ENCODE measurements at regions not wholly inside any gene's neighbourhood (a gene's known extent, or its start where the extent isn't known, plus 50 kb on each side); places are given as distances from the start of the nearest gene placed in this dataset.
A peak's percentile ranks its signal among the peaks of the same experiment; 100 is the strongest.
"Not testable (repeated sequence)": the region's sequence is repeated elsewhere in the genome, so short reads cannot be mapped to it uniquely, and the experiment has no call there.

DNA sequence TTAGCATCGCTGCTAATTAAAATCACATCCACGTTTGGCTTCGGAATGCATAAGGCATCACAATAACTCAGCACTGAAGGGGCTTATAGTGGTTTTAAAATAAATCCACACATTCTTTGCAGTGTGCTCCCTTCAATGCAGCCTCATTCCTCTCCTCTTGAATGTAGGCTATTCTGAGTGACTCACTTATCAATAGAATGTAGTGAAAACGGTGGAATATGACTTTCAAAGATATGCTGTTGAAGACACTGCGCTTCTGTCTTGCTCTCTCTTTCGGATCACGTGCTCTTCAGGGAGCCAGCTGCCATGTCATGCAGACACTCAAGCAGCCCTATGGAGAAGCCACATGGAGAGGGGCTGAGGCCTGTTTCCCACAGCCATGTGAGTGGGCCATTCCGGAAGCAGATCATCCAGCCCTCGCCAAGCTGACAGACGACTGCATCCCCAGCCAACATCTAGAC lies 87.4 kb downstream of the CRYGS start:
- Histone ChIP-seq H3K9me3 (ENCODE audit: control insufficient read depth, insufficient read depth, low read length) (no peaks in the 10 kb centered on the region), H3K36me3 (ENCODE audit: control insufficient read depth, insufficient read depth, low read length) (no peaks in the 10 kb centered on the region), H3K4me1 (ENCODE audit: control insufficient read depth, insufficient read depth, low read length) (peaks cover 7% of the 10 kb centered on the region), H3K27me3 (ENCODE audit: control insufficient read depth, insufficient read depth, low read length) (no peaks in the 10 kb centered on the region), H3K4me3 (ENCODE audit: low read depth, low read length) (no peak overlapping the region), H3K27ac (ENCODE audit: low read depth, low read length) (no peak overlapping the region)
- peak in 2 of 6 donors; percentile 56 to 78 for DNase-seq (ENCODE audit: low read depth in 4 of 6, low spot score in 6 of 6)
- WGBS (ENCODE audit: insufficient coverage): 65% methylated on average over 8 of the region's 10 CpGs

GRCh38 chr3:186454881-186455703 lies 89.1 kb downstream of the CRYGS start:
- 89% methylated on average over 9 of the region's 14 CpGs for WGBS (ENCODE audit: insufficient coverage)
- no peak overlapping the region for H3K4me3 ChIP-seq (ENCODE audit: low read depth, low read length)
- H3K27ac ChIP-seq (ENCODE audit: low read depth, low read length): no peak overlapping the region
- no peaks in the 10 kb centered on the region for H3K27me3 ChIP-seq (ENCODE audit: control insufficient read depth, insufficient read depth, low read length)
- no peaks in the 10 kb centered on the region for H3K36me3 ChIP-seq (ENCODE audit: control insufficient read depth, insufficient read depth, low read length)
- H3K4me1 ChIP-seq (ENCODE audit: control insufficient read depth, insufficient read depth, low read length): peaks cover 7% of the 10 kb centered on the region
- no peaks in the 10 kb centered on the region for H3K9me3 ChIP-seq (ENCODE audit: control insufficient read depth, insufficient read depth, low read length)
- DNase-seq (ENCODE audit: low read depth in 4 of 6, low spot score in 6 of 6): no peak

GRCh38 chr3:186453531-186453930 lies 90.6 kb downstream of the CRYGS start:
- Histone ChIP-seq H3K36me3 (ENCODE audit: control insufficient read depth, insufficient read depth, low read length) (no peaks in the 10 kb centered on the region), H3K27ac (ENCODE audit: low read depth, low read length) (no peak overlapping the region), H3K27me3 (ENCODE audit: control insufficient read depth, insufficient read depth, low read length) (no peaks in the 10 kb centered on the region), H3K4me1 (ENCODE audit: control insufficient read depth, insufficient read depth, low read length) (peaks cover 7% of the 10 kb centered on the region), H3K4me3 (ENCODE audit: low read depth, low read length) (no peak overlapping the region), H3K9me3 (ENCODE audit: control insufficient read depth, insufficient read depth, low read length) (no peaks in the 10 kb centered on the region)
- no peak for DNase-seq (ENCODE audit: low read depth in 4 of 6, low spot score in 6 of 6)
- WGBS (ENCODE audit: insufficient coverage): 85% methylated on average over 3 of the region's 4 CpGs

- Histone ChIP-seq H3K4me3 (ENCODE audit: low read depth, low read length) (no peak overlapping the region), H3K4me1 (ENCODE audit: control insufficient read depth, insufficient read depth, low read length) (peaks cover 7% of the 10 kb centered on the region), H3K27me3 (ENCODE audit: control insufficient read depth, insufficient read depth, low read length) (no peaks in the 10 kb centered on the region), H3K27ac (ENCODE audit: low read depth, low read length) (no peak overlapping the region), H3K9me3 (ENCODE audit: control insufficient read depth, insufficient read depth, low read length) (no peaks in the 10 kb centered on the region), H3K36me3 (ENCODE audit: control insufficient read depth, insufficient read depth, low read length) (no peaks in the 10 kb centered on the region)
- no peak for DNase-seq (ENCODE audit: low read depth in 4 of 6, low spot score in 6 of 6)
- 81% methylated on average over 8 of the region's 8 CpGs for WGBS (ENCODE audit: insufficient coverage)
Observed at GRCh38 chr3:186452517-186452916, 90.5 kb upstream of the DGKG start.

DNA sequence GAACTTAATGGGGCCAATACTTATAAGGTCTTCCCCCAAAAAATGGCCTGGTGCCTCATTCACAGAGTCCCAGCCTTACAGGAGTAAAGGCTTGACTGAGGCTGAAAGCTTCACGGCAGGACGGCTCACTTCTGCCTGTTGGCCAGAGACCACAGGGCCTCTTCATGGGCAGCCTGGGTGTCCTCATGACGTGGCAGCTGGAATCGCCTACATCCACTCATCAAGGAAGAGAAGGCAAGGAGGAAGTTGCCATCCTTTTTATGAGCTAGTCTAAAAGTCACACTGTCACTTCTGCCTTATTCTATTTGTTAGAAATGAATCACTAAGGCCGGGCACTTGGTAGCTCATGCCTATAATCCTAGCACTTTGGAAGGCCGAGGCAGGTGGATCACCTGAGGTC lies 89.3 kb upstream of the DGKG start:
- Histone ChIP-seq H3K9me3 (ENCODE audit: control insufficient read depth, insufficient read depth, low read length) (no peaks in the 10 kb centered on the region), H3K27ac (ENCODE audit: low read depth, low read length) (no peak overlapping the region), H3K27me3 (ENCODE audit: control insufficient read depth, insufficient read depth, low read length) (no peaks in the 10 kb centered on the region), H3K36me3 (ENCODE audit: control insufficient read depth, insufficient read depth, low read length) (no peaks in the 10 kb centered on the region), H3K4me3 (ENCODE audit: low read depth, low read length) (no peak overlapping the region), H3K4me1 (ENCODE audit: control insufficient read depth, insufficient read depth, low read length) (peaks cover 2% of the 10 kb centered on the region)
- 83% methylated on average over 1 of the region's 6 CpGs for WGBS (ENCODE audit: insufficient coverage)
- DNase-seq (ENCODE audit: low read depth in 4 of 6, low spot score in 6 of 6): no peak

GRCh38 chr3:186444974-186445373 lies 82.9 kb upstream of the DGKG start:
- Histone ChIP-seq H3K4me3 (ENCODE audit: low read depth, low read length) (no peak overlapping the region), H3K4me1 (ENCODE audit: control insufficient read depth, insufficient read depth, low read length) (no peaks in the 10 kb centered on the region), H3K36me3 (ENCODE audit: control insufficient read depth, insufficient read depth, low read length) (no peaks in the 10 kb centered on the region), H3K9me3 (ENCODE audit: control insufficient read depth, insufficient read depth, low read length) (no peaks in the 10 kb centered on the region), H3K27ac (ENCODE audit: low read depth, low read length) (no peak overlapping the region), H3K27me3 (ENCODE audit: control insufficient read depth, insufficient read depth, low read length) (no peaks in the 10 kb centered on the region)
- 86% methylated on average over 4 of the region's 7 CpGs for WGBS (ENCODE audit: insufficient coverage)
- no peak for DNase-seq (ENCODE audit: low read depth in 4 of 6, low spot score in 6 of 6)

DNA sequence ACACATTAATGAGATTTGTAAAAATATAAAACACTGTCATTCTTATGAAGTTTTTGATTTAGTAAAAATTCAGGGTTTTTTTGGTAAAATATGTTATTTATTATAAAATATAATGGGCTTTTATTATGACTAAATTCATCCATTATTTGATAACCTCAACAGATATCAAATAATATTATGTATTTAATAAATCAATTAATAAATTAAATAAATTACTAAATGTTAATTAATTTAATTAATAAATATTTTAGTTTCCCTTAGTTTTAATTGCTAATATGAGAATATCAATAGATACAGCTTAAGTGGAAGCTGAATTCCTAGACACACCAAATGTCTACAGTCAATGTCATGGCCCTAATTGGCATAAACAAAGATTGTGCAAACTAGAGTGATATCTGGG lies 82.3 kb upstream of the DGKG start:
- Histone ChIP-seq H3K4me3 (ENCODE audit: low read depth, low read length) (no peak overlapping the region), H3K27ac (ENCODE audit: low read depth, low read length) (no peak overlapping the region), H3K27me3 (ENCODE audit: control insufficient read depth, insufficient read depth, low read length) (no peaks in the 10 kb centered on the region), H3K36me3 (ENCODE audit: control insufficient read depth, insufficient read depth, low read length) (no peaks in the 10 kb centered on the region), H3K4me1 (ENCODE audit: control insufficient read depth, insufficient read depth, low read length) (no peaks in the 10 kb centered on the region), H3K9me3 (ENCODE audit: control insufficient read depth, insufficient read depth, low read length) (no peaks in the 10 kb centered on the region)
- no peak for DNase-seq (ENCODE audit: low read depth in 4 of 6, low spot score in 6 of 6)

DNA sequence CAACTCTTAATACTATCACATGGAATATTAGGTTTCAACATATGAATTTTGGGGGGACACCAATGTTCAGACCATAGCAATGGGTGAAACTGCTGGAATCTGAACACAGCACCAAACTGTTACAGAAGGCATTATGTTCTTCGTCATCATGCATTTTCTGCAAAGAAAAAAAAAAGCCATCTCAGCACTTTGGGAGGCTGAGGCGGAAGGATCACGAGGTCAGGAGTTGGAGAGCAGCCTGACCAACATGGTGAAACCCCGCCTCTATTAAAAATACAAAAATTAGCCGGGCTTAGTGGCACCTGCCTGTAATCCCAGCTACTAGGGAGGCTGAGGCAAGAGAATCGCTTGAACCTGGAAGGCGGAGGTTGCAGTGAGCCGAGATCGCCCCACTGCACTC lies 80.9 kb upstream of the DGKG start:
- H3K4me1 ChIP-seq (ENCODE audit: control insufficient read depth, insufficient read depth, low read length); DNase-seq (ENCODE audit: low read depth in 4 of 6, low spot score in 6 of 6); H3K4me3 ChIP-seq (ENCODE audit: low read depth, low read length); H3K36me3 ChIP-seq (ENCODE audit: control insufficient read depth, insufficient read depth, low read length); H3K27ac ChIP-seq (ENCODE audit: low read depth, low read length); H3K9me3 ChIP-seq (ENCODE audit: control insufficient read depth, insufficient read depth, low read length); H3K27me3 ChIP-seq (ENCODE audit: control insufficient read depth, insufficient read depth, low read length): not testable (repeated sequence)
- WGBS (ENCODE audit: insufficient coverage): 86% methylated on average over 6 of the region's 9 CpGs

- no peaks in the 10 kb centered on the region for H3K27me3 ChIP-seq (ENCODE audit: control insufficient read depth, insufficient read depth, low read length)
- no peaks in the 10 kb centered on the region for H3K4me1 ChIP-seq (ENCODE audit: control insufficient read depth, insufficient read depth, low read length)
- DNase-seq (ENCODE audit: low read depth in 4 of 6, low spot score in 6 of 6): no peak
- no peak overlapping the region for H3K27ac ChIP-seq (ENCODE audit: low read depth, low read length)
- no peaks in the 10 kb centered on the region for H3K9me3 ChIP-seq (ENCODE audit: control insufficient read depth, insufficient read depth, low read length)
- no peak overlapping the region for H3K4me3 ChIP-seq (ENCODE audit: low read depth, low read length)
- no peaks in the 10 kb centered on the region for H3K36me3 ChIP-seq (ENCODE audit: control insufficient read depth, insufficient read depth, low read length)
- WGBS (ENCODE audit: insufficient coverage): no CpG with 5 or more reads among the region's 2 CpGs
Observed at GRCh38 chr3:186442162-186442561, 80.1 kb upstream of the DGKG start.

- H3K9me3 ChIP-seq (ENCODE audit: control insufficient read depth, insufficient read depth, low read length): no peaks in the 10 kb centered on the region
- H3K4me1 ChIP-seq (ENCODE audit: control insufficient read depth, insufficient read depth, low read length): no peaks in the 10 kb centered on the region
- H3K27me3 ChIP-seq (ENCODE audit: control insufficient read depth, insufficient read depth, low read length): no peaks in the 10 kb centered on the region
- DNase-seq (ENCODE audit: low read depth in 4 of 6, low spot score in 6 of 6): no peak
- H3K27ac ChIP-seq (ENCODE audit: low read depth, low read length): no peak overlapping the region
- H3K36me3 ChIP-seq (ENCODE audit: control insufficient read depth, insufficient read depth, low read length): no peaks in the 10 kb centered on the region
- WGBS (ENCODE audit: insufficient coverage): 84% methylated on average over 3 of the region's 3 CpGs
- no peak overlapping the region for H3K4me3 ChIP-seq (ENCODE audit: low read depth, low read length)
Observed at GRCh38 chr3:186440891-186441290, 78.9 kb upstream of the DGKG start.
